ENCODE measurements at regions not wholly inside any gene's neighbourhood (a gene's known extent, or its start where the extent isn't known, plus 50 kb on each side); places are given as distances from the start of the nearest gene placed in this dataset.

DNA sequence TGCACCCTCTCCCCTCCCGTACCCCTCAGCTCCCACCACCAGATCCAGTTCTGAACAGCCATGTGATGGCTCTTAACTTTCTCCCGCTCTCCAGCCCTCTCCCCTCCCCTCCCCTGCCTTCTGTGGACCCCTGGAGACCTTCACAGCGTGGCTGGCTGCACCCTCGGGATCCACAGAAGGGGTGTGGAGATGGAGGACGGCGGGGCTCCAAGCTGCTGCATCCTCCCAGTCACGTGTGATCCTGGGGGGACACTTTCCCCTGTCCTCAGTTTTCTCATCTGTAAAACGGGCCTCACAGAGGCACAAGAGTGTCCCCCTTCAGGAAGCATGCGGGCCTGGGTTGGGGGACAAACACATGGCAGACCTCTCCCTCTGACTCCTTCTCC is 276.0 kb upstream of the MVB12B start:
- TF ChIP-seq, protein P1, sequence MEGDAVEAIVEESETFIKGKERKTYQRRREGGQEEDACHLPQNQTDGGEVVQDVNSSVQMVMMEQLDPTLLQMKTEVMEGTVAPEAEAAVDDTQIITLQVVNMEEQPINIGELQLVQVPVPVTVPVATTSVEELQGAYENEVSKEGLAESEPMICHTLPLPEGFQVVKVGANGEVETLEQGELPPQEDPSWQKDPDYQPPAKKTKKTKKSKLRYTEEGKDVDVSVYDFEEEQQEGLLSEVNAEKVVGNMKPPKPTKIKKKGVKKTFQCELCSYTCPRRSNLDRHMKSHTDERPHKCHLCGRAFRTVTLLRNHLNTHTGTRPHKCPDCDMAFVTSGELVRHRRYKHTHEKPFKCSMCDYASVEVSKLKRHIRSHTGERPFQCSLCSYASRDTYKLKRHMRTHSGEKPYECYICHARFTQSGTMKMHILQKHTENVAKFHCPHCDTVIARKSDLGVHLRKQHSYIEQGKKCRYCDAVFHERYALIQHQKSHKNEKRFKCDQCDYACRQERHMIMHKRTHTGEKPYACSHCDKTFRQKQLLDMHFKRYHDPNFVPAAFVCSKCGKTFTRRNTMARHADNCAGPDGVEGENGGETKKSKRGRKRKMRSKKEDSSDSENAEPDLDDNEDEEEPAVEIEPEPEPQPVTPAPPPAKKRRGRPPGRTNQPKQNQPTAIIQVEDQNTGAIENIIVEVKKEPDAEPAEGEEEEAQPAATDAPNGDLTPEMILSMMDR (conservative IDR thresholded peaks at IDR 0.05; ENCODE audit: low read depth, low read length), result no peak
- Histone ChIP-seq H3K27me3 (ENCODE audit: insufficient read depth, low read depth) (no peaks in the 10 kb centered on the region), H3K36me3 (ENCODE audit: insufficient read depth) (no peaks in the 10 kb centered on the region), H3K9ac (no peak overlapping the region), H3K4me2 (no peak overlapping the region), H3K4me3 (IDR thresholded peaks at IDR 0.05; ENCODE audit: insufficient read depth, low read depth, low read length) (no peak overlapping the region), H3K79me2 (ENCODE audit: insufficient read depth, low read depth) (no peaks in the 10 kb centered on the region), H3K4me1 (ENCODE audit: low read depth, poor library complexity, severe bottlenecking) (no peaks in the 10 kb centered on the region), H3K27ac (no peak overlapping the region), H2AFZ (ENCODE audit: low read depth) (no peak overlapping the region), H4K20me1 (ENCODE audit: insufficient read depth) (no peaks in the 10 kb centered on the region)

DNA sequence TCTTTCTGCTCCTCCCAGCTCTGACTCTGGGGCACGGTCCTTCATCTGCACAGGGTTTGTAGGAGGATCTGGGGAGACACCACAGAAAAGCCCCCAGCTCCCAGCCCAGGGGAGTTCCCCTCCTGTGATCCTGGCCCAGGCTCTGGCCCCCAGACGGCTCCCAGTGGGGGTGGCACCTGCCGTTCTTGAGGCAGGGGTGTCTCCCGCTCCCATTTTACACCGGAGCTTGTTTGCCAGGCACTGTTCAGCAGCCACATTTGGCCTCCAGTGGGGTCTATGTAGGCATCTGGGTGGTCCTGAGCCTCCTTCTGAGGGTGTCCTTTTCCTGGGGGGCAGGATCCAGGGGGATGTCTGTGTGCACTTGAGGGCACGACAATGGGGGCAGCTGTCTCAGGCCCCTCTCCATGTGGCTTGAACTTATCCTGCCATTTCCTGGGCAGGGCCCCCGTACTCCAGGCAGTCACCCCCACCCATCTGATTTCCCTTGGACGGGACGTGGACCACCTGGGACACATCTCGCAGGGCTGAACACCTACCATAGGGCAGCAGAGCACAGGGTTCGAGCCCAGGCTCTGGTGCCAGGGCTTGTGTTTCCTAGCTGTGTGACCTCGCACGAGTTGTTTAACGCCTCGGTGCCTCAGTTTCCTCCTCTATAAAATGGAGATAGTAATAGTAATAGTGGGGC is 275.0 kb upstream of the MVB12B start:
- H3K4me1 ChIP-seq (ENCODE audit: low read depth, poor library complexity, severe bottlenecking), result no peaks in the 10 kb centered on the region
- no peaks in the 10 kb centered on the region for H3K36me3 ChIP-seq (ENCODE audit: insufficient read depth)
- H3K4me3 ChIP-seq (IDR thresholded peaks at IDR 0.05; ENCODE audit: insufficient read depth, low read depth, low read length), result no peak overlapping the region
- no peaks in the 10 kb centered on the region for H3K79me2 ChIP-seq (ENCODE audit: insufficient read depth, low read depth)
- H3K27ac ChIP-seq, result no peak overlapping the region
- H3K4me2 ChIP-seq, result no peak overlapping the region
- TF ChIP-seq, protein P1 (conservative IDR thresholded peaks at IDR 0.05; ENCODE audit: low read depth, low read length), result no peak
- no peaks in the 10 kb centered on the region for H3K27me3 ChIP-seq (ENCODE audit: insufficient read depth, low read depth)
- no peak overlapping the region for H3K9ac ChIP-seq
- no peaks in the 10 kb centered on the region for H4K20me1 ChIP-seq (ENCODE audit: insufficient read depth)
- no peak overlapping the region for H2AFZ ChIP-seq (ENCODE audit: low read depth)

DNA sequence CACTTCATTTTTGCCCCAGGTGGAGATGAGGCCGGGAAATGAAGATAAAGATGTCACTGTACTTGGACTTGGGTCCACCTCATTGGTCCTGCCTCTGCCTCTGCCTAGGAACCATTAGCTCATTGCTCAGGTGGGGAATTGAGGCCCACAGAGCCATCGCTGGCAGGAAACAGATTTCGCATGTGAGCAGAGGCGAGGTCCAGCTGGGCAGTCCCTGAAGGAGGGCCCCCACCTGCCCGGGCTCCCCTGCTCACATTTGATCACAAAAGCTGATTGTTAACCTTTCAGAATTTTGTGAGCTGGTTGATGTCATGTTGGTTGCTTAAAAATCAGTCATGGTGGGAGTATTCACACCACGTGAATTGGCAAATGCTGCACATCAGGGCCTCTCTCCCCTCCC is 273.8 kb upstream of the MVB12B start:
- no peak overlapping the region for H3K4me3 ChIP-seq (IDR thresholded peaks at IDR 0.05; ENCODE audit: insufficient read depth, low read depth, low read length)
- no peak overlapping the region for H3K9ac ChIP-seq
- H2AFZ ChIP-seq (ENCODE audit: low read depth), result no peak overlapping the region
- H3K27ac ChIP-seq, result no peak overlapping the region
- H3K36me3 ChIP-seq (ENCODE audit: insufficient read depth), result no peaks in the 10 kb centered on the region
- H3K4me1 ChIP-seq (ENCODE audit: low read depth, poor library complexity, severe bottlenecking), result no peaks in the 10 kb centered on the region
- H4K20me1 ChIP-seq (ENCODE audit: insufficient read depth), result no peaks in the 10 kb centered on the region
- H3K4me2 ChIP-seq, result no peak overlapping the region
- TF ChIP-seq, protein P1 (conservative IDR thresholded peaks at IDR 0.05; ENCODE audit: low read depth, low read length), result no peak
- H3K27me3 ChIP-seq (ENCODE audit: insufficient read depth, low read depth), result no peaks in the 10 kb centered on the region
- H3K79me2 ChIP-seq (ENCODE audit: insufficient read depth, low read depth), result no peaks in the 10 kb centered on the region

DNA sequence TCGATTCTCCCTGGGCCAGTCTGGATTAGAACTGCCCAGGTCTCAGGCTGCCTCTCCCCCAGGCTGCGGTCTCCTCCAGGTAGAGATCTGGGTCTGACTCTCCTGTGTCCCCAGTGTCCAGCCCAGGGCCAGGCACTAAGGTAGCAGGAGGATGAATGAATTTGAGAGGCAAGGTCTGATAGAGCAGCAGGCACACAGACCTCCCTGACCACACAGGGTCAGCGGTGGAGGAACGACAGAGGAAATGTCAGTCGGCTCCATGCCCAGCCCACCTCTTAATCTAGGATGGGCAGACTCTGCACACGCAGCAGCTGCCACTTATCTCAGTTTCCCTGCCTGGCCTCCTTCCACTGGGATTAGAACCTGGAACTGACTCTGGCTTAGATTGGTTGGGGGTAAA is 272.7 kb upstream of the MVB12B start:
- Histone ChIP-seq H3K27ac (no peak overlapping the region), H3K4me2 (no peak overlapping the region), H2AFZ (ENCODE audit: low read depth) (no peak overlapping the region), H3K27me3 (ENCODE audit: insufficient read depth, low read depth) (no peaks in the 10 kb centered on the region), H3K36me3 (ENCODE audit: insufficient read depth) (no peaks in the 10 kb centered on the region), H3K4me1 (ENCODE audit: low read depth, poor library complexity, severe bottlenecking) (no peaks in the 10 kb centered on the region), H3K4me3 (IDR thresholded peaks at IDR 0.05; ENCODE audit: insufficient read depth, low read depth, low read length) (no peak overlapping the region), H3K9ac (no peak overlapping the region), H4K20me1 (ENCODE audit: insufficient read depth) (no peaks in the 10 kb centered on the region), H3K79me2 (ENCODE audit: insufficient read depth, low read depth) (no peaks in the 10 kb centered on the region)
- TF ChIP-seq, protein P1 (conservative IDR thresholded peaks at IDR 0.05; ENCODE audit: low read depth, low read length), result no peak
